Activated CD8-positive, alpha-beta memory T cell treated with anti-CD3 and anti-CD28 coated beads, Interleukin-2, amount 50 U/mL, for 4 hours (primary cell): ENCODE measurements at regions not wholly inside any gene's neighbourhood (a gene's known extent, or its start where the extent isn't known, plus 50 kb on each side); places are given as distances from the start of the nearest gene placed in this dataset.
"Not testable (repeated sequence)": the region's sequence is repeated elsewhere in the genome, so short reads cannot be mapped to it uniquely, and the experiment has no call there.

Source experiments
- DNase-seq: peaks from one replicate; pipeline ENCODE4 v3.0.0-alpha.2; 2020

- DNase-seq, result no peak
Measured at GRCh38 chr1:119254067-119254720, 113.7 kb upstream of the WARS2 start.

GRCh38 chr1:119256089-119256488 is 112.5 kb upstream of the HAO2 start:
- not testable (repeated sequence) for DNase-seq

GRCh38 chr1:119260506-119260905 is 108.1 kb upstream of the HAO2 start:
- DNase-seq, result no peak

GRCh38 chr1:119266386-119266785 is 102.2 kb upstream of the HAO2 start:
- DNase-seq, result no peak

- no peak for DNase-seq
Measured at GRCh38 chr1:119266858-119267257, 101.7 kb upstream of the HAO2 start.

- not testable (repeated sequence) for DNase-seq
Measured at GRCh38 chr1:119267288-119267687, 101.3 kb upstream of the HAO2 start.

- DNase-seq, result no peak
Measured at GRCh38 chr1:119268879-119269278, 99.7 kb upstream of the HAO2 start.

- peak; percentile 18 for DNase-seq
Measured at GRCh38 chr1:119275145-119276134, 93.1 kb upstream of the HAO2 start.

- DNase-seq, result no peak
Measured at GRCh38 chr1:119276558-119276957, 92.0 kb upstream of the HAO2 start.

- no peak for DNase-seq
Measured at GRCh38 chr1:119279456-119280381, 88.9 kb upstream of the HAO2 start.

GRCh38 chr1:119285482-119285881 is 83.1 kb upstream of the HAO2 start:
- DNase-seq, result no peak

GRCh38 chr1:119286587-119287181 is 81.9 kb upstream of the HAO2 start:
- DNase-seq, result no peak

- DNase-seq, result no peak
Measured at GRCh38 chr1:119288751-119289150, 79.8 kb upstream of the HAO2 start.

- no peak for DNase-seq
Measured at GRCh38 chr1:119290297-119290696, 78.3 kb upstream of the HAO2 start.

GRCh38 chr1:119291611-119292206 is 76.9 kb upstream of the HAO2 start:
- DNase-seq, result no peak

GRCh38 chr1:119293797-119294196 is 74.8 kb upstream of the HAO2 start:
- no peak for DNase-seq

GRCh38 chr1:119294199-119294598 is 74.4 kb upstream of the HAO2 start:
- no peak for DNase-seq

- no peak for DNase-seq
Measured at GRCh38 chr1:119294722-119295121, 73.9 kb upstream of the HAO2 start.

- no peak for DNase-seq
Measured at GRCh38 chr1:119298687-119299303, 69.8 kb upstream of the HAO2 start.

- DNase-seq, result no peak
Measured at GRCh38 chr1:119302011-119302410, 66.6 kb upstream of the HAO2 start.

- DNase-seq, result no peak
Measured at GRCh38 chr1:119308130-119308700, 60.4 kb upstream of the HAO2 start.
